ENCODE measurements at regions not wholly inside any gene's neighbourhood (a gene's known extent, or its start where the extent isn't known, plus 50 kb on each side); places are given as distances from the start of the nearest gene placed in this dataset.

DNA sequence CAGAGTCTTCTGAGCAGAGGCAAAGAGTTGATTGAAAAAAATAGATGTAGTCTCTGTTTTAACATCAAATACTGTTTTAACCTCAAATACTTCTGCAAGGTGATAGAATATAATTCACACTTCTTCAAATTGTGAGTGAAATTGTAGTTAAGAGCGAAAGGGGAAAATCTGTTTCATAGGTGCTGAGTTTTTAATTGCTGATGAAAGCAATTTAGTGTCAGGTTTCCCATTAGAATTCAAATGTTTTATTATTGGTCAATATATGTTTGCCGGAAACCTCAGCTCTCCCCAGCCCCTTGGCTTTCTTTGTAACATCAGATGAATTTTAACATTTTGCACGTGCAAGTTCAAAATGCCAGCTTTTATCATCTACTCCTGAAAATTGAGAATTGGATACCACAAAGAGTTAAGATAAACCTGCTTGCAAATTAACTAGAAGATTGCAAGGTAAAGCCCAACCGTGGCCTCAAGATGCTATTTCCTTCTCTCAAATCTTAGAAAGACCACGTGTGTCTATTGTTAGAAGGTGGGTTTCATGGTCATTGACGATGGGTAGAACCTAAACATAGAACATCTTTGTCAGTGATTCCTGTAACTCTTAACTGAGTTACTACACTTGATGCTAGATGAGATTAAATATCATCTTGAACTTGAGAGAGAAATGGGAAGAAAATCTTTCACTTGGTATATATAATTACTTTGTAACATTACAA is 1824.2 kb upstream of the TENM3 start:
- no peak for TF ChIP-seq YY1 (IDR thresholded peaks at IDR 0.05; ENCODE audit: insufficient read depth, insufficient read length)
- TF ChIP-seq ZNF274 (IDR thresholded peaks at IDR 0.05; ENCODE audit: low read depth, low read length) = no peak
- TF ChIP-seq SUZ12 (IDR thresholded peaks at IDR 0.05; ENCODE audit: extremely low read depth, insufficient read depth, insufficient read length) = no peak

Measured in NT2/D1 (cell line).